Mesodermal cell (in vitro differentiated cells): ENCODE measurements at regions not wholly inside any gene's neighbourhood (a gene's known extent, or its start where the extent isn't known, plus 50 kb on each side); places are given as distances from the start of the nearest gene placed in this dataset.

Experiments
- H3K27ac ChIP-seq: 2 replicates; pipeline ENCODE4 v1.7.0; 2013; ENCODE audit warnings: mild to moderate bottlenecking, low read depth, low read length, moderate library complexity; ENCODE audit not compliant: severe bottlenecking
- H3K36me3 ChIP-seq: 2 replicates; pipeline ENCODE4 v1.7.1; 2013; ENCODE audit warnings: mild to moderate bottlenecking, low read length, moderate library complexity; ENCODE audit not compliant: control insufficient read depth, insufficient read depth
- H3K4me1 ChIP-seq: one replicate; pipeline ENCODE4 v1.7.1; 2013; ENCODE audit warnings: mild to moderate bottlenecking, low read length; ENCODE audit not compliant: insufficient read depth, control insufficient read depth, poor library complexity, severe bottlenecking
- H3K4me3 ChIP-seq: 2 replicates; pipeline ENCODE4 v1.7.0; 2013; ENCODE audit warnings: low read length, control low read depth, mild to moderate bottlenecking; ENCODE audit not compliant: insufficient read depth, poor library complexity, severe bottlenecking; ENCODE audit errors: extremely low read depth
- H3K9me3 ChIP-seq: 2 replicates; pipeline ENCODE4 v1.7.1; 2013; ENCODE audit warnings: mild to moderate bottlenecking, low read length, moderate library complexity; ENCODE audit not compliant: control insufficient read depth
- whole genome bisulfite sequencing, 2 experiments: methylation state at CpG; one replicate each; pipeline ENCODE4 v1.1.5; 2013; ENCODE audit warnings: missing lambda C conversion rate in 2 of 2; ENCODE audit not compliant: insufficient coverage in 2 of 2; 5-methylcytosine and 5-hydroxymethylcytosine counted together

DNA sequence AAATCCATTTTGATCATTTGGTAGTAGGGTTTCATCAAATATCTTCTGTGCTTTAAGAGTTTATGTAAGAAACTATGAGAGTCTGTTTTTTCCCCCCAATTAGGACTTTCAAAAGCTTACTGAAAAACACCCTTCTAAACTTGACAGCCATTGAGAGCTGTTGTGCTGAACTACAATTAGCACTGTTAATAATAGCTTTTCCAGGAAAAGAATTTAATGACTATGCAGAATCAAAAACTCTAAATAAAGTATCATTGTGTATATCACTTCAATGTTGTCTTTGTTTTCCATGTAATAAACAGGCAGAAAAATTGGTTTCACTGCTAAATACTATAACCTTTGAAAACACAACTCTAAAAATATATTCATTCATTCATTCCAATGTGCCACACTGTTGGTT is 121.4 kb upstream of the PDE5A start:
- H3K4me3 ChIP-seq: no peak overlapping the region
- no peak overlapping the region for H3K27ac ChIP-seq
- no peaks in the 10 kb centered on the region for H3K4me1 ChIP-seq
- no peaks in the 10 kb centered on the region for H3K36me3 ChIP-seq
- H3K9me3 ChIP-seq: no peaks in the 10 kb centered on the region

GRCh38 chr4:119748853-119749252 is 120.2 kb upstream of the PDE5A start:
- Histone ChIP-seq H3K4me3 (no peak overlapping the region), H3K9me3 (no peaks in the 10 kb centered on the region), H3K4me1 (no peaks in the 10 kb centered on the region), H3K36me3 (no peaks in the 10 kb centered on the region), H3K27ac (no peak overlapping the region)
- WGBS, 2 experiments: 83% methylated on average over 2 of the region's 2 CpGs

DNA sequence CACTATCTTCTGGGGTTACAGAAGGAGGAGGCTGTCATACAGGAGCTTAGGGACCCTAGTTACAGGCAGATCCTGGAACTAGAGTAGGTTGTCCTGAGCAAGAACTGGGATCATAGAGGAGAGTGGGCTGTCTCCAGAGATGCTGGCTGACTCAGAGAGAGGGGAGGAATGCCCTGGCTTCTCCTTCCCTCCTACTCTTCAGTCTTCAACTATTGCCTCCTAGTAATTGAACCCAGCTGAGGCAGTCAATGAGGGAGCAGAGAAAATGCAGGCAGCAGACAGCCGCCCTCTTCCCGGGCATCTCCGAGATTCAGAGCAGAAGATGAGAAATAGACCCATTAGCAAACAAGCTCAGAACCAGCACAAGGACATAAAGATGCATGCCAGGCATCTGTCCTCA is 118.3 kb upstream of the PDE5A start:
- no peak overlapping the region for H3K4me3 ChIP-seq
- no peaks in the 10 kb centered on the region for H3K9me3 ChIP-seq
- WGBS, 2 experiments: no CpG with 5 or more reads among the region's 3 CpGs
- no peak overlapping the region for H3K27ac ChIP-seq
- H3K4me1 ChIP-seq: no peaks in the 10 kb centered on the region
- H3K36me3 ChIP-seq: no peaks in the 10 kb centered on the region

DNA sequence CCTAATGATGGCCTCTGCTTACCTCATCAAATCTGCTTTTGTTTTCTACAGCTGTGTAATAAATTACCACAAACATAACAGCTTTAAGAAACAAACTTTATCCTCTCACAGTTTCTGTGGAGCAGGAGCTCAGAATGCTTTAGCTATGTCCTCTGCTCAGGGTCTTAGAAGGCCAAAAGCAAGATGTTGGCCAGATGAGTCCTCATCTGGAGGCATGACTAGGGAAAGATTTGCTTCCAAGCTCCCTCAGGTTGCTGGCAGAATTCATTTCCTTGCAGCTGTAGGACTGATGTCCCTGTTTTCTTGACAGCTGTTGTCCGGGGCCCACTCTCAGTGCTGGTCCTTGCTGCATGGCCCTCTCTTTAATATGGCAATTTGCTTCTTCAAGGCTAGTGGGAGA is 116.7 kb upstream of the PDE5A start:
- Histone ChIP-seq H3K36me3 (no peaks in the 10 kb centered on the region), H3K9me3 (no peaks in the 10 kb centered on the region), H3K4me3 (no peak overlapping the region), H3K4me1 (no peaks in the 10 kb centered on the region), H3K27ac (no peak overlapping the region)
- 100% methylated on average over 1 of the region's 1 CpG for WGBS, 2 experiments

DNA sequence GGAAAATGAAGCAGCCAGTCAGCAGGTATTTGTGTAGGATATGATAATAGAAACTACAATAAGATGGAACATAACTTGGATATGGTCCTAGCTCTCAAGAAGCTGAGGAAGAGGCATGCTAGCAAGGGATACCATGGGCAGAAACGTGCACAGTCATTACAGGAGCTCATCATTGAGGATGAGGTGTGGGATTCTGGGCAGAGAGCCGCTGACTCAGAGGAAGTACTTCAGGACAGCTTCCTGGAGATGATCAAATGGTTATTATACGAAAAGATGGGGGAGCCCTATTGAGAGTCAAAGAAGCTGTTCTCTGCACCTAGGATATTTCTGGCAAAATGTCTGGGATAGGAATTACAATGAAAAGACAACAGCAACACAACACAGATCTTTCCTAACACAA is 116.0 kb upstream of the PDE5A start:
- WGBS, 2 experiments: 86 to 94% methylated on average over 2 of the region's 3 CpGs
- Histone ChIP-seq H3K4me1 (no peaks in the 10 kb centered on the region), H3K36me3 (no peaks in the 10 kb centered on the region), H3K27ac (no peak overlapping the region), H3K9me3 (no peaks in the 10 kb centered on the region), H3K4me3 (no peak overlapping the region)

GRCh38 chr4:119743644-119744043 is 115.0 kb upstream of the PDE5A start:
- H3K4me3 ChIP-seq: no peak overlapping the region
- no peaks in the 10 kb centered on the region for H3K36me3 ChIP-seq
- H3K9me3 ChIP-seq: no peaks in the 10 kb centered on the region
- no peaks in the 10 kb centered on the region for H3K4me1 ChIP-seq
- no peak overlapping the region for H3K27ac ChIP-seq
- 83 to 100% methylated on average over 1 of the region's 2 CpGs for WGBS, 2 experiments

DNA sequence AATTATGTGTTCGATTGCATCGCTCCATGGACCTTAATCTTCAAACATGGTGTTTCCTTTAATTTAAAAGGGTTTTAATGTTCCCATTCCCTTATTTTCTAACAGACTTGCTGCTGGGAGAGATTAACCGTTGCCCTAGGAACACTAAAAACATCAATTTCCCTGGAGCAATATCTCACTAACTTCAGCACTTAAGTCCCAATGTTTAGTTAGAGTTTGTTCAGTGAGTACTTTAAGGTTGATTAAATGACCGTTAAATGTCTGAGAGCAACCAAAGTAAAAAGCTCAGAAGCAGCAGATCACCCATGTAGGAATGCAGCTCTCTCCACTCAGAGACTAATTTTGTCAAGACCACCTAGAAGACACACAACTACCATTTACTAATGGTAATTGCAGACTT is 111.2 kb upstream of the PDE5A start:
- Histone ChIP-seq H3K4me3 (no peak overlapping the region), H3K27ac (no peak overlapping the region), H3K4me1 (peaks cover 14% of the 10 kb centered on the region), H3K36me3 (no peaks in the 10 kb centered on the region), H3K9me3 (no peaks in the 10 kb centered on the region)
- no CpG with 5 or more reads among the region's 4 CpGs for WGBS, 2 experiments

- 72 to 100% methylated on average over 2 of the region's 2 CpGs for WGBS, 2 experiments
- H3K27ac ChIP-seq: no peak overlapping the region
Measured at GRCh38 chr4:119738901-119739300, 110.3 kb upstream of the PDE5A start.

GRCh38 chr4:119736559-119736958 is 108.0 kb upstream of the PDE5A start:
- no peak overlapping the region for H3K27ac ChIP-seq
- no peaks in the 10 kb centered on the region for H3K36me3 ChIP-seq
- H3K4me1 ChIP-seq: peaks cover 24% of the 10 kb centered on the region
- WGBS, 2 experiments: 83% methylated on average over 1 of the region's 2 CpGs; no CpG with 5 or more reads in 1 of the 2 experiments
- no peaks in the 10 kb centered on the region for H3K9me3 ChIP-seq
- no peak overlapping the region for H3K4me3 ChIP-seq

More at GRCh38 chr4:119738901-119739300, 110.3 kb upstream of the PDE5A start:
- no peak overlapping the region for H3K4me3 ChIP-seq
- H3K9me3 ChIP-seq: no peaks in the 10 kb centered on the region
- peaks cover 17% of the 10 kb centered on the region for H3K4me1 ChIP-seq
- H3K36me3 ChIP-seq: no peaks in the 10 kb centered on the region

GRCh38 chr4:119735165-119735651 is 106.6 kb upstream of the PDE5A start:
- H3K9me3 ChIP-seq: no peaks in the 10 kb centered on the region
- H3K4me1 ChIP-seq: peaks cover 36% of the 10 kb centered on the region
- H3K27ac ChIP-seq: peak overlapping the region; percentile 64
- no peak overlapping the region for H3K4me3 ChIP-seq
- H3K36me3 ChIP-seq: no peaks in the 10 kb centered on the region
- 100% methylated on average over 1 of the region's 1 CpG for WGBS, 2 experiments

DNA sequence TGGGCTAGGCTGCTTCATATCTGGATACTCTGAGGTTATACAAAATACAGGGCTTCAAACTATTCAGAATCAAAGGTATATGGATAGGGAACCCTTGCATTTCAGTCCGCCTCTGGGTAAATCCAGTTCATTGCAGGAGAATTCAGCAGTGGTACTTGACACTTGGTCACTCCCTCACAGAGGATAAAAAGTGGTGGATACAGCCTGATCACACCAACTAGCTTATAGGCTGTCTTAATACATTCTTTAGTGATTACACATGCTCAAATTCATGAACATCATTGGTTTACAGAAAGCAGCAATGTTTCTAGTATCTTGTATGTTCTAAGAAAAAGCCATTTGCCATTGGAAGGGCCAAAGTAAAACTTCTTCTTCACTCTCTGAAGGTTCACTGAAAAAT is 104.8 kb upstream of the PDE5A start:
- H3K9me3 ChIP-seq: peaks cover 6% of the 10 kb centered on the region
- H3K27ac ChIP-seq: no peak overlapping the region
- no peak overlapping the region for H3K4me3 ChIP-seq
- peaks cover 42% of the 10 kb centered on the region for H3K4me1 ChIP-seq
- 91 to 100% methylated on average over 1 of the region's 1 CpG for WGBS, 2 experiments
- no peaks in the 10 kb centered on the region for H3K36me3 ChIP-seq
